GM21360 (cell line): ENCODE measurements at regions not wholly inside any gene's neighbourhood (a gene's known extent, or its start where the extent isn't known, plus 50 kb on each side); places are given as distances from the start of the nearest gene placed in this dataset.

Experiments
- ATAC-seq: cut with Tn5 transposase; IDR thresholded peaks from one replicate; pipeline ENCODE4 v1.9.1; 2021; ENCODE audit warnings: mild to moderate bottlenecking, moderate library complexity; ENCODE audit not compliant: unreplicated experiment

DNA sequence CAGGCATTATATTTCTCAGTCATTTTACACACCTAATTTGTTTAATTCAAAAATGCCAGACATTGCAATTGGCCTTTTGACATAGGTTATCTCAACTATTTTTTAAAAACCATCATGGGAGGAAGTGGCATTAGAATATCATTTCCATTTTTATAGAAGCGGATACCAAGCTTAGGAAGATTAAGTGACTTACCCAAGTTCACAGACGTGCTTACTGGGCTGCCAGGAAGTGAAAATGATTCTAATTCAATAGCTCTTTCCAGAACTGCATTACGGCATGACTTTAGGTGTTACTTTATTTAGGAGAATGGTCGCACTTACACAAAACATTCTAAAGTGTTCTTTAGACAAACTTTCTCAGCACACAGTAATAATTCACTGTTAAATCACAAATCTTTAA is 231.9 kb downstream of the KLF12 start:
- ATAC-seq: no peak

DNA sequence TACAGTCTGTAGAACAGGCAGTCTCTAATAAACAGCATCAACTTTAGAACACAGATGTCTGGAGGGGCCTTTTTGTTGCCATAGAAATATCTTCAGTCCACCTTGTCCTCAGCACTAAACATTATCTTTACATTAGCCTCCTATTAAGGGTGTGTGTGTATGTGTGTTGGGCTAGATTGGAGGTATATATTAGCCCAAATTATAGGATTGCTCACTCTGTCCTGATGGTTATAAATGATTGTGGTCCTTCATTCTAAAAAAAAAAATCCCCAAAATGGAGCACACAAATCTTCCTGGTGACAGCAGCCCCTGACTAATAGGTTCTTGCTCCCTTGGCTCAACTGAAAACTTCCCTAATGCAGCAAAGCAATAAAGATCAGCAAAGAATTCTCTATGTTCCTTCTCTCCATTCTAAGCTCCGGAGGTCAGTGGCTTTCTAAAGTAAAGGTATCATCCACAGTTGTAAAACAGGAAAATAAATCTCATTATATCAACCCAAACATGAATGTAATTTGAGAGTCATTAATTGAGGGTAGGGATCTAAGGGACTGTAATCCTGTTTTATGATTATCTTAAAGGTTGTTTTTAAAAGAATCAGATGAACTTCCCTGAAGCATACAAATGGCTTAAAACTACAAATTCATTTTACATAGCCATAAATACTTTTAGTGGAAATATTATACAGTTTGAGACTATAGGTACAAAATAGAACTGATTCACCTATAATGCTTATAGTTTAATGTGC is 232.7 kb downstream of the KLF12 start:
- no peak for ATAC-seq

DNA sequence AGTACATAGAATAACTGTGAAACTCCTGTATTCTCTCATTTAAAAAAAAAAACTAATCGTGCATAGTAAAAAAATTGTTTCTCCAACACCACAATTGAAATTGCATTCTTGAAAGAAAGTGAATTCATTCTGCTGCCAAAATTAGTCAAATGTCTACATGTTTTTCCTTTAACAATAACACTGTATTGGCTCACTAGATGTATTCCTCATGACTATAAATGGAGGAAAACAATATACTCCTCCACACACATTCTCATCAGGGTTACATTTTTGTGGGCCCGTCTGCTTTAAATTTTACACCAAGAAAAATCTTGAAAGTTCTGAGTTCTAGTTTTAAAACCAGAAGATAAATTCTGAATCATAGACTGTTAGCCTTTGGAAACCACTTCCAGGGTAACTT is 233.6 kb downstream of the KLF12 start:
- ATAC-seq: no peak

DNA sequence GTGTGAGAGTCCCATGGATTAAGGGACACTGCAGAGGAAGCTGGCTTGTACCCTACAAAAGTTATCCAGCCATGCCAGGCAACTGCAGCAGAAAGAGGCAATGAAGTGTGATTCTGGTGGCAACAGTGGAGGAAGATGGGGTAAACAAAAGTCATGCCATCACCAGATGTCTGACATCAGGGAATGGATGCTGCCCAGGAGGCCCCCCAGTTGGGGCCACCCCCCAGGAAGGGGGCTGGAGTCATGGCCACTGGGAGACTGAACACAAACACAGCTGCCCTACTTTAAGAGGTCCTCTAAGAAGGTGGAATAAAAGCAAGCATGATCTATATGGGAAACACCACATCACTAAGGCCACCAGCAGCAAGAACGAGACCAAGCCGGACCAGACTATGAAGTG is 235.3 kb downstream of the KLF12 start:
- ATAC-seq: no peak

DNA sequence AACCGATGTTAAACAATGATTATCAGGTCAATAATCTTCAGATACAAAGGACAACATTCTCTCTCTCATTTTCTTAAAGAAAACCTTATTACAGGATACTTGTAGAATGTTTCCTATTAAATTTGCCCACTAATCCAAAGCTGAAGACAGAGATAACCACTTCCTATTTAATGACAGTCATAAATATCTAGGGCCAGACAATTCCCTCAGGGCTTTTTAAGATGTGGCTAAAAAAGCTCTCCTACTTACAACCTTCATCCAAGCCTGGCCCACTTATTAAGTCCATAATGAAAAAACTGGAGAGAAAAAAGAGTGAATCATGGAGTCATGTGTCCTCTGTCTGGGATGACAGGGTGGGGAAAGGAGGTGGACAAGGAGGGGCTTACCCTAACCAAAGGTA is 235.9 kb downstream of the KLF12 start:
- no peak for ATAC-seq

DNA sequence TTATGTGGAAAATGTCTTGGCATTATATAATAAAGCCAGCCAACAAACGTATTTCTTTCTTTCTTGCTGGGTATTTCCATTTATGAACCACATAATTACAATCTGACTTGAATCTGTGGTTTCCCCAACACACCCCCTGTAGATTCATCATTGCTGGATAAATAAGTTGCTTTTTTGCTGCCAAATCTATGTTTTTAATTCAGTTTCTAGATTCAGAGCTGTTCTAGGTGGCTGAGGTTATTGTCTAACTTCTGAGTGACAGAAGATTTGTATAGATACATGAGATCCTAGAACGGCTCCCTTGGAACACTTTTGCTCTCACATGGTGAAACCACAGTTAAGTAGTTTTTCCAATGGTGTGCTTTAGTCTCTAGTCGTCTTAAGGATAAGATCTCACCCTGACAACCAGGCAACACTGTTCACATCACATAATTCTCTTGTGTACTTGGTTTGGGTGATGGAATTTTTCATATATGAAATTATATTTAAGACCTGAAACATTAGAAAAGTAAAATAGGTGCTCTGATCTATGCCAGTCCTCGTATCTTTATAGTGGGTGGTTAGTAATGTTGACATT is 239.1 kb downstream of the KLF12 start:
- ATAC-seq: no peak

DNA sequence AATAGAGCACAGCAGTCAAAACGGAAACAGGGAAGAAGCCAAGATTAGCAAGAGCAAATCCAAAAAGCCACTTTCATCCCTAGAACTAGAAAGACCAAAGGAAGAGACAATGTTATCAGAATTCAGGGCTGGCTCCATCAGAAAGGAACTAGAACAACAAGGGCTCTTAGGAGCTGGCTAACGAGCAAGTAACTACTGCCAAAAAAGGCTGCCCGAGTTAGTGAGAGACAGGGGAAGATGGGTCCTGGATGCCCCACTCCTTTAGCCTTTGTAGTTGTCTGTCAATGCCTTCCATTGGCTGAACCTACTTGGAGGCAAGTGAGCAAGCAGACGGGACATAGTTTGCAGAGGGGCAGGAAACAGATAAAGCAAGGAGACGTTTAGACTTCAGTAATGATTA is 240.4 kb downstream of the KLF12 start:
- ATAC-seq: no peak

DNA sequence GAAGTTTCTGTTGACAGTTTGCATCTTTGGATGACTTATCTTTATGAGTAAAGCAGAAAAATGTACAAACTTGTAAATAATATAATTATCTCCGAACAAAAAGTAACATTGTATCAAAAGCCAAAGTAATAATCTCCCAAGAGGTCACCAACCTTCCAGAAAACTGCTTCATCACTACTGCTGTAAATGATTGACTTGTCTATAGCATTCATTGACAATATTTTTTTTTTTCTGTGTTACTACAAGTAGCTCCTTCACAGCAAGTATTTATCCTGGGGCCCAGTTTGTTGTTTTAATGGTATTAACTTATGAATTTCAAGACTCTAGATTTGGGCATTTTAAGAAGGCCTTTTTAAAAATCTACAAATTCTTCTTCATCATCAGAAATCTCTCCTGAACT is 242.4 kb downstream of the KLF12 start:
- ATAC-seq: no peak

DNA sequence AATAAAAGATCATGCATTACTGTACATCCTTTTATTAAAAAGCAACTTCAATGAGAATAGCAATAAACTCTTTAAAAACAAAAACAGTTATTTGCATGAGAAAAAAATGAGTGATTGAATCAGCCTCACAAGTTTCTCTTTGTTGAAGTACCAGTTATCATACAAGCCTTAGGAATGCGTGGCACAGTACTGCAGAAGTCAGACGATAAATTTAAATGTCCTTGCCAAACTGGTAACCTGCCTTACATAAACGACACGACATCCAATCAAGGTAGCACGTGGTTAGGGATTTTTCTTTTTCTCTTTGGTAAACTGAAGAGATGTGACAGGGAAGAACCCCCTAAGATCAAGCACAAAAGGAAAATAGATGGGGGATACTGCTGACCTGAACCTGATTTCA is 251.0 kb downstream of the KLF12 start:
- ATAC-seq: no peak

DNA sequence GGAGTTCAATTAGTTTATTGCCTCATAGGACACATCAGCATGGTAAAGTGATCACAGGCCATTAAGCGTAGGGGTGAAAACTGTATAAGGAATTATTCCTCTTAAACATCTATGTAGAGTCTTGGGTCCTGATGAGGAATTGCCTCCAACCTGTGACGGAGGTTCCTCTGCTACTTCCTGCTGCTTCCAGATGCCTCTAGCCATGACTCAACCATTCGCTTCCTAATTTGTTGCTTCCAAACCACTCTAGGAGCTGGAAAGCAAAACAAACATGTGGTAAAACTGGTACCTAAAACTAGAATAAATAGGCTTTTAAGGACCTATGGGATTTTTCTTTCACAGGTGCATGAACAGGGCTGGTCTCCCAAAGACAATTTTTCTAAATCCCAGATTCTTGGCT is 253.8 kb downstream of the KLF12 start:
- no peak for ATAC-seq

DNA sequence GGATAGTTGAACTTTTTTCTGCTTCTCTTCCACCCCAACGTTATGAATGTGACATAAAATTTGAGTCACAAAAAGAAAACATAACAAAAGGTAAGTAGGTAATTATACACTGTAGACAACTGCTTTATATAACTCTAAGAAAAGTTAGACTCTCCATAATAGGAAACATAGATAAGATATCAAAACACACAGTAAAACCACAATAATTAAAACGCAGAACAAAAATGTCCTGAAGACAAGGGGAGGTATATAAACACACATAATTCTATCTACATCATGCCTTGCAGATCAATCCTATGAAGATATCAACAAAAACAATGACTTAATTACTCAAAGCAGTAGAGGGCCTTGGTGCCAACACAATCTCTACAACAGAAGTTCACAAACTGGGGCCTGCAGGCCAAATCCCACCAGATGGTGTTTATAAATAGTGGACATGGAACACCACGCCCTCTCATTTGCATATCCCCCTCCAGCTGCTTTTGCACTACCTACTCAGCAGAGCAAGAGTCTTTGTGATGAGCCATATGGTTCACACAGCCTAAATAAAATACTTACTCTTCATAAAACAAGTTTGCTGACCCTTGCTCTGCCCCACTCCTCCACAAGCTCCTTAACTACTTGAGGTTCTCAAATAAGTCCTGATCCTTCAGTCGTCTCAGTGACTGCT is 254.7 kb downstream of the KLF12 start:
- ATAC-seq: no peak

DNA sequence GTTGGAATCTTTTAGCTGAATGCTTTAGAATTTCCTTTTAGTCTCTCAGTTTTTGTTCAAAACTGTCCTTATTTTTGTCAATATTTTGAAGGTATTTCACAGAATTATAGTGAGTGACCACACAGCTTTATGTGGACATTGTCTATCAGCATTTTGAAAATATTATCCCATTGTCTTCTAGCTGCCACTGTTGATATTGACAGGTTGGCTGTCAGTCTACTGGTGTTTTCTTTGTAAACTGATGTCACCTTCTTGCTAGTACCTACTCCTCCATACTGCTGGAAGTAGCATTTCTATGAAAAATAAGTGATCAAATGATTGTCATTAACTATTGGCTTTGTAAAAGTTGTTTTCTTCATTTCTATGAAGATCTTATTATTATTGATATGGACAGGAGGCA is 256.8 kb downstream of the KLF12 start:
- ATAC-seq: no peak

DNA sequence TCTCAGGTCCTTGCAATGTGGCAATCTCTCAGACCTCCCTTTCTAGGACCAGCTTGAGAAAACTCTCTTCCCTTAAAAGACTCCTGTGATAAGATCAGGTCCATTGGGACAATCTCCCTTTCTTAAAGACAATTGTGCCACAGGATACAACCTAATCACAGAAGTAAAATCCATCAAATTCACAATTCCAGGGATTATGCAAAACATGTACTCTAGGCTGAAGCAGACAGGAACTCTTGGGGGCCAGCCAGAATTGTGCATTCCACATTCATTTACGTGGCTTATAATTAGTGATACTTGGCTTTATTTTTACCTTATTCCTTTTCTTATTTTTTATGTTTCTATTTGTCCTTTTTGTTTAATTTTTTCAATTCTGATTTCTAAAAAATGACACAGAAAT is 257.9 kb downstream of the KLF12 start:
- no peak for ATAC-seq

DNA sequence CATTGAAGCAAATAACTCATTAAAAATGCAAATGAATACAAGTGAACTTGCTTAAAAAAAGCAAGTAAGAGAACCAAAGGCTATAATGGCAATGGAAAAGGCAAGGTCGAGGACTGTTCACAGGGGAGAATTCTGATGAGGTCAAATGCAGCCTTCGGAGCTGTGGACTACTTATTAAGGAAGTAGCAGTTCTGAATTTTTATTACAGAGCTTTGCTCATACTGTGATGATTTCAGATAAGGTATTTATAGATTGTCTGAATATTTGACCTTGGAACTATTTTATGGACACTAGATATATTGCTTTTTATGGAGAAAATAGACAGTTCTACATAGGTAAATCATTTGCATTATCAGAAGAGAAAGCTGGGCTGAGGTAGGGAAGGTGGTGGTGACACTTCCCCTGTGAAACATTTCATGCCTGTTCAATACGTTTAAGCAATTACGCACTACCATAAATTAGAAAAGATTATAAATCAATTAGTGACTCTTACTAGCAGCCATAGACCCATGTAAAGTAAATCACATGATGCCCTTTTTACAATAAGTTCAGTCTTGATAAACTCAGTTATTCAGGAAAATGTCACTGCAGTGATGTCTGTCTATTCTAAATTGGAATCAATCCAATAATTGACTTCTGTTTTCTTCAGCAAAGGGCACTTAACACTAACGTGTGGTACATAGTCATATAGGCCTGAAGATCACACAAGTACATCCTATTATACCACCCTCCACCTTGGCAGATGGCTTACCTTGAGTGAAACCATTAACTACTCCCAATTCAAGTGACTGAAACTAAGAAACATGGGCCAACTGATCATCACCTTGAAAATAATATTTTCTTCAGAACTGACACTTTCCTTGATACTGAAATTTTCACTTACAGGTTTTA is 260.0 kb downstream of the KLF12 start:
- no peak for ATAC-seq

DNA sequence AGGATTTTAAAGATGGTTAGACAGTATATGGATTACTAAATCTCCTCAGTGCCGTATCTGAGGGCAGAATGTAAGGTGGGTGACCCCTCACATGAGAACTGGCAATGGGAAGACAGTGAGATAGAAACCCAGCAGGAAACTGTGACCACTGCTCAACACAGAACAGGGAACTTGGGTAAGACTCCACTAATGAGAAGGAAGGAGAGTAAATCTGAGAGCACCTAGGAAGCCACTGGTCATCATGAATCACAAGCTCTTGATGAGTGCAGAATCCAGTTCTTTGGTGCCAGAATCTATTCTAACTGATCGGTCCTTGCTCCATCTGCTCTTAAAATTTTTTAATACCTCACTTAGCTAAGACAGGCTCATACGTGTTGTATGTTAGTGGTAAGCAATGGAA is 261.8 kb downstream of the KLF12 start:
- no peak for ATAC-seq

DNA sequence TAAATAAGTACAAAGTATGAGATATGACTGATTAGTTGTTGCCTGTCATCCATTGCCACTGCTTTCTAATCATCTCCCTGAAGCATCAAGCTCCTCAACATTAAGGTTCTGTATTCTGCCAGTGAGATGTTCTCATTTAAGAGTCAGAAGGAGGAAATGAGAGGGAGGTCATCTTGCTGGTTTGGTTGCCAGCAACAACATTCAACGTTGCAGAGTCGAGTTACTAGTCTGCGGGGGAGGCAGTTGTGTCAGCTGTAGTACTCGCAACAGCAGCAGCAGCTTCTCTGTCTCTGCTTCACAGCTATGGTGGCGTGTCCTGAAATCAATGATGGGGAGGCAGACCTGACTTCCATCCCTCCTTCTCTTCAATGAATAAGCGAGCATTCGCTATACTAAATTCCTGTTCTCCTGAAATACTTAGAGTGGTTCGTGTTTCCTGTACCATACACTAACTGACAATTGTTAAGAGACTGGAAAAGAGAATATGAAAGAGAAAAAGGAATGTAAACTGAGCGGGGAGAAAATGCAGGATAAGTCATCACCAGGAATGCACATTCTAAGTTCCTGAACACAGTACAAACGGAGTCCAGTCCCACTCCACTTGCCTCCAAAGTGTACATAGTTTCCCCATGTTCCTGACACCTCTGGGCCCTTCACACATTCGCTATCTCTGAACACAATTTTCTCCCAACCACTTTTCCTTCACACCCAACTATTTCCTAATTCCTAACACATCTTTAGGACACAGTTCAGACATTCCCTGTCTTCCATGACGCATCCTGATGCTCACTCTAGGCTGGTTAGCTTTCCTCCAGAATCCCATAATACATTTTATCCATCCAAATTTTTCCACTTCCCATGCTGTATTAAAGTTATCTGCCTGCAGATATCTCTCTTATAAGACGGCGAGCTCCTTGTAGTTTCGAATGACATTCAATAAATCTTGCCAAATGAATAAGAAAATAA is 263.0 kb downstream of the KLF12 start:
- no peak for ATAC-seq

DNA sequence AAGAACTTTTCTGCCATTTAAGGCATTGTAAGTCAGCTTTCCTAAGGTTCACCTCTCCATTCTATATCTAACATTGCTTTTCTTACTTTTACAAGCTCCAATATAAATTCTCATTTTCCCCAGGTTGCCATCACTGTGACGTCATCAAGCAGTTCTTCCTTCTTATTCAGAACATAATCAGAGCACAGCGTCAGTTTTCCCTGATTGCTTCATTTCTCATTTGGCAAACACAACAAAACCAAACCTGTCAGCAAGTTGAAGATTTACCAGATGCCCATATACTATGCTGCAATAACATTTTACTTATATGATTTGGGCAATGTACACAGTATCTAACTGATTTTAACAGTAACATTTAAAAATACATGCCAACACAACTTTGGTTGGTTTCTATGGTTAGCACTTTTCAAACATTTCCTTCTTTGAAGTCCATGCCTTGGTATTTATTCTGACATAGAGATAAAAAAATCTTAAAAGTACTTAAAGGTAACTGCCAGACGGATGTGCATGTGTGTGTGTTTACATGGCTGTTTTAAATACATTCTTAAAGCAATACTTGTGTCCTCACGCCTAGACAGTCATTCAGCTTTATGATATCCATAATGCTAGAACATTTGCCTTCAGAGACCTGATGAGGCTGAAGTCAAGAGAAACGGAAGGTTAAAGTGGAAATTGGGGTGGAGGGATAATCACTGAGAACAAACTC is 264.0 kb downstream of the KLF12 start:
- ATAC-seq: no peak

DNA sequence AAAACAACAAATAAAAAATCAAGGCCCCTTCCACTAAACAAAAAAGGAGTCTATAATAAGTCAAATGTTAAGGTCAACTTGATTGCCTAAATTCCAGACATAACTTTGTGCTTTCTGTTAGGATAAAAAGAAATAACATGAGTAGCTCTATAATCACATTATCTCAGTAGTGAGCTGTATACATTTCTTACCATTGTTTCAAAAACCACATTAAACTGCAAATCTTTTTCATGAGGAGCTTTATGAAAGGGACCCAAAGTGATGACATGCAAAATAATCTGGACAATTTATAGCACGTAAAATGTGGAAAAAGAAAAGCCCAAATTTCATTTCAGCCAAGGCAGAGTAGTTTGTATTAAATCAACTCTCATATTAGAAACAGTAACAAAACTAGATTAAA is 269.2 kb downstream of the KLF12 start:
- no peak for ATAC-seq

DNA sequence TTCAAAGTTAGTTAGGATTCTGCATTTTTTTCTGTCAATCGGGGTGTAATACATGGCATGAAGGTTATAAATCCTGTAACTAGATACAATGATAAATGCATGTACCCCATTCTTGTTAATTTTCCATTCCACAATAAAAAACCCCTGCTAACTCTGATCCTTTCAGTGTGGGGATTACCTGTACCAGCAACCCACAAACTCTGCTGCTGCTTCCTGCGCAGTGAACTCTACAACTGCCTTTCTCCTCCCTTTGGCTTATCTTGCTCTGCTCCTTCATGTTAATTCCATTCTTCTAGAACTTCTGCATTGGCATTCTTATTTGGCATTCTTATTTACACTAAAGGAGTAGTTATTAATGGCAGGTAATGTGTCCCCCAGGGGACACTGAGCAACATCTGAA is 273.1 kb downstream of the KLF12 start:
- ATAC-seq: no peak

DNA sequence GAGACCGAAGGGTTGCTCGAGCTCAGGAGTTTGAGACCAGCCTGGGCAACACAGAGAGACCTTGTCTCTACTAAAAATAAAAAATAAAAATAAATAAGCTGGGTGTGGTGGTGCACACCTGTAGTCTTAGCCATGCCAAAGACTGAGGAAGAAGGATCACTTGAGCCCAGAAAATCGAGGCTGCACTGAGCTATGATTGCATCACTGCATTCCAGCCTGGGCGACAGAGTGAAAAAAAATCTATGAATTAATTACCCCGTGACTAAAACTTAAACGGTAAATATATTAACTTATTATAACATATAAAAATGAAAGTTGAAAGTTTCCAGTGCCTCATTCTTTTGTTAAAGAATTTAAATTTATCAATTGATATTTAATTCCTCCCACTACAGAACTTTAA is 273.7 kb downstream of the KLF12 start:
- ATAC-seq: no peak
